K562 (cell line): ENCODE measurements at regions not wholly inside any gene's neighbourhood (a gene's known extent, or its start where the extent isn't known, plus 50 kb on each side); places are given as distances from the start of the nearest gene placed in this dataset.

ENCODE experiments used
- ATAC-seq: fragments of 200-7000 bp; cut with Tn5 transposase; 3 replicates; pipeline ENCODE4 v1.9.1; 2020; ENCODE audit warnings: moderate library complexity
- BruUV-seq: library from RNA; stranded (reverse); fragments of 400-500 nt; replicated peaks from 2 replicates; lab custom pipeline; 2021; lab: Mats Ljungman, UMichigan
- CTCF ChIA-PET: fragments of 300-600 bp; formaldehyde crosslinking; extraction: SDS; loops from one replicate; lab custom pipeline; 2021; ENCODE audit warnings: low intra/inter-chr PET ratio; lab: Yijun Ruan, JAX
- POLR2A ChIA-PET: fragments of 300-600, 350-650 bp; sonication (Branson Sonifier 250); formaldehyde crosslinking; extraction: SDS; loops from one replicate; lab custom pipeline; 2021; ENCODE audit warnings: antibody characterized with exemption, inconsistent platforms; lab: Yijun Ruan, JAX
- DNase-seq, 4 experiments: peaks; one replicate each; pipeline versions ENCODE4 v3.0.0 to v3.0.0-alpha.2; 2011 to 2018; ENCODE audit warnings: low spot score in 3 of 4, mixed read lengths in 3 of 4; ENCODE audit errors: extremely low read depth in 1 of 4
- FAIRE-seq: peaks from 2 replicates; lab custom pipeline; 2011; peaks lifted over from hg19 to GRCh38; lab: Jason Lieb, UNC
- H2AFZ ChIP-seq: 2 replicates; pipeline ENCODE4 v1.6.0; 2011; ENCODE audit warnings: low read depth, low read length, control low read depth, inconsistent platforms
- H3K27ac ChIP-seq: fragments of 200-600 bp; 3 replicates; pipeline ENCODE4 v1.8.0; 2011; ENCODE audit warnings: low read depth, mild to moderate bottlenecking, control low read depth, inconsistent platforms, low read length, moderate library complexity, mixed read lengths; ENCODE audit errors: extremely low read depth
- H3K27me3 ChIP-seq, 2 experiments: fragments of 300-600 bp in 1 of 2; 2 replicates in 1 of 2; 3 replicates in 1 of 2; pipeline versions ENCODE4 v1.6.0 to v1.8.0; 2011; ENCODE audit warnings: inconsistent platforms in 2 of 2, low read length in 2 of 2, mild to moderate bottlenecking in 1 of 2, mixed read lengths in 1 of 2, moderate library complexity in 1 of 2; ENCODE audit not compliant: control insufficient read depth in 2 of 2, insufficient read depth in 2 of 2
- H3K36me3 ChIP-seq: fragments of 300-600 bp; 3 replicates; pipeline ENCODE4 v1.8.0; 2011; ENCODE audit warnings: mild to moderate bottlenecking, low read length, inconsistent platforms; ENCODE audit not compliant: control insufficient read depth, insufficient read depth
- H3K4me1 ChIP-seq, 2 experiments: fragments of 200-600 bp in 1 of 2; replicated peaks in 1 of 2; 2 replicates in 1 of 2; 3 replicates in 1 of 2; pipeline versions ENCODE4 v1.5.1 to v1.8.0; 2011; ENCODE audit warnings: inconsistent platforms in 2 of 2, low read length in 2 of 2, mild to moderate bottlenecking in 1 of 2, mixed read lengths in 1 of 2, moderate library complexity in 1 of 2; ENCODE audit not compliant: control insufficient read depth in 2 of 2, insufficient read depth in 2 of 2
- H3K4me2 ChIP-seq: 2 replicates; pipeline ENCODE4 v1.6.1; 2011; ENCODE audit warnings: low read length, control low read depth, inconsistent platforms, mixed read lengths; ENCODE audit not compliant: insufficient read depth
- H3K4me3 ChIP-seq: fragments of 200-600 bp; sonication (generic), shearing (Covaris generic); 2 replicates; pipeline ENCODE4 v1.5.1; 2016; ENCODE audit warnings: control low read depth, inconsistent platforms
- H3K79me2 ChIP-seq: fragments of 200-600 bp; 3 replicates; pipeline ENCODE4 v1.8.0; 2011; ENCODE audit warnings: low read length, inconsistent platforms; ENCODE audit not compliant: control insufficient read depth, insufficient read depth
- H3K9ac ChIP-seq, 2 experiments: 2 replicates each; pipeline versions ENCODE4 v1.6.0 to v1.6.1; 2011; ENCODE audit warnings: low read depth in 2 of 2, low read length in 2 of 2, control low read depth in 1 of 2, inconsistent platforms in 1 of 2, mild to moderate bottlenecking in 1 of 2, mixed read lengths in 1 of 2; ENCODE audit not compliant: insufficient read depth in 1 of 2
- H3K9me1 ChIP-seq: one replicate; pipeline ENCODE4 v1.6.0; 2011; ENCODE audit warnings: inconsistent platforms, mild to moderate bottlenecking, low read length, moderate library complexity; ENCODE audit not compliant: control insufficient read depth, insufficient read depth
- H3K9me3 ChIP-seq: replicated peaks from 2 replicates; pipeline ENCODE4 v1.5.1; 2011; ENCODE audit warnings: low read depth, low read length, inconsistent platforms; ENCODE audit not compliant: control insufficient read depth, insufficient read depth
- H4K20me1 ChIP-seq: replicated peaks from 2 replicates; pipeline ENCODE4 v1.6.1; 2011; ENCODE audit warnings: low read length, inconsistent platforms, mixed read lengths; ENCODE audit not compliant: control insufficient read depth, insufficient read depth
- ATF3 ChIP-seq, 2 experiments: fragments of 450-650 bp in 1 of 2; sonication (generic) in 1 of 2; formaldehyde crosslinking in 1 of 2; IDR thresholded peaks in 1 of 2; conservative IDR thresholded peaks in 1 of 2; 2 replicates each; pipeline versions ENCODE4 v1.6.1 to v1.8.1; 2016 to 2023; ENCODE audit warnings: mild to moderate bottlenecking in 2 of 2, moderate library complexity in 2 of 2, inconsistent platforms in 1 of 2, missing genetic modification reagents in 1 of 2
- CEBPB ChIP-seq: fragments of 450-650 bp; IDR thresholded peaks from 2 replicates; pipeline ENCODE4 v1.6.1; 2016; ENCODE audit warnings: missing genetic modification characterization, missing compliant biosample characterization
- CTBP1 ChIP-seq: fragments of 450-650 bp; IDR thresholded peaks from 2 replicates; pipeline ENCODE4 v1.6.1; 2016; ENCODE audit warnings: borderline replicate concordance
- E2F5 ChIP-seq: sonication (generic); formaldehyde crosslinking; IDR thresholded peaks from 2 replicates; pipeline ENCODE4 v1.8.0; 2022; ENCODE audit warnings: mild to moderate bottlenecking, missing genetic modification reagents
- E2F6 ChIP-seq, 2 experiments: IDR thresholded peaks; 2 replicates each; pipeline ENCODE4 v1.6.1; 2011; ENCODE audit warnings: borderline replicate concordance in 1 of 2, control low read depth in 1 of 2, low read depth in 1 of 2, low read length in 1 of 2, mild to moderate bottlenecking in 1 of 2, mixed read lengths in 1 of 2, moderate library complexity in 1 of 2; ENCODE audit not compliant: insufficient read depth in 1 of 2, insufficient read length in 1 of 2, poor library complexity in 1 of 2, severe bottlenecking in 1 of 2; ENCODE audit errors: extremely low read depth in 1 of 2
- GATAD2B ChIP-seq: fragments of 450-650 bp; IDR thresholded peaks from 2 replicates; pipeline ENCODE4 v1.6.1; 2017; ENCODE audit warnings: mild to moderate bottlenecking, borderline replicate concordance
- HDAC3 ChIP-seq: fragments of 450-650 bp; IDR thresholded peaks from 2 replicates; pipeline ENCODE4 v1.6.1; 2018; ENCODE audit warnings: borderline replicate concordance, mild to moderate bottlenecking, moderate library complexity; ENCODE audit not compliant: partially characterized antibody
- HMBOX1 ChIP-seq: sonication (generic); IDR thresholded peaks from 2 replicates; pipeline ENCODE4 v1.6.1; 2016
- MITF ChIP-seq: IDR thresholded peaks from 2 replicates; pipeline ENCODE4 v1.6.1; 2014; ENCODE audit warnings: antibody characterized with exemption
- MYC ChIP-seq, 2 experiments: fragments of 250-450 bp in 1 of 2; sonication (Bioruptor Pico) in 1 of 2; IDR thresholded peaks; 2 replicates each; pipeline versions ENCODE4 v1.5.1 to v1.6.1; 2012 to 2021; ENCODE audit warnings: low read depth in 2 of 2, borderline replicate concordance in 1 of 2, improper control_type of control experiment in 1 of 2, low read length in 1 of 2, mild to moderate bottlenecking in 1 of 2, moderate library complexity in 1 of 2
- SNIP1 ChIP-seq: fragments of 450-650 bp; IDR thresholded peaks from 2 replicates; pipeline ENCODE4 v1.7.1; 2017; ENCODE audit warnings: low read depth, mild to moderate bottlenecking
- SRSF9 ChIP-seq: fragments of 200-400 bp; formaldehyde crosslinking; IDR thresholded peaks from 2 replicates; pipeline ENCODE4 v1.6.1; 2017; ENCODE audit warnings: low read depth, low read length, borderline replicate concordance
- ZNF583 ChIP-seq: fragments of 250-450 bp; sonication (Bioruptor Pico); IDR thresholded peaks from 2 replicates; pipeline ENCODE4 v1.4.0; 2020
- WGBS: fragments of 100-300 bp; shearing (Covaris generic); methylation state at CpG from one replicate; pipeline ENCODE4 v1.1.6; 2016; ENCODE audit warnings: low coverage, mixed read lengths; ENCODE audit not compliant: insufficient coverage; ENCODE audit errors: missing lambda C conversion rate; 5-methylcytosine and 5-hydroxymethylcytosine counted together
- in situ Hi-C: fragments of 300-500 bp; cut with MboI; formaldehyde crosslinking; loops from 4 replicates; pipeline ENCODE4 v1.15.0; 2018; ENCODE audit warnings: inconsistent platforms, mixed read lengths
- intact Hi-C: fragments of 100-400 bp; cut with micrococcal nuclease; formaldehyde crosslinking; loops from 2 replicates; pipeline ENCODE4 v1.14.2; 2022

- TF ChIP-seq E2F6 (IDR thresholded peaks at IDR 0.05; ENCODE audit: borderline replicate concordance in 1 of 2, extremely low read depth in 1 of 2, insufficient read depth in 1 of 2, insufficient read length in 1 of 2, low read depth in 1 of 2, low read length in 1 of 2, poor library complexity in 1 of 2, severe bottlenecking in 1 of 2) (no peak), SRSF9 (no peak), MYC (IDR thresholded peaks at IDR 0.05; ENCODE audit: low read depth, low read length) (no peak), MYC (CRISPR knock-in tag; IDR thresholded peaks at IDR 0.05; ENCODE audit: borderline replicate concordance, low read depth) (no peak), HMBOX1 (no peak)
These were observed 427.3 kb downstream of the DCDC2C start (continued) for GRCh38 chr2:4130651-4131050.

GRCh38 chr2:4134551-4135550 lies 431.5 kb downstream of the DCDC2C start:
- Histone ChIP-seq H3K9ac (no peak overlapping the region), H3K27me3 (no peaks in the 10 kb centered on the region), H3K9me1 (no peaks in the 10 kb centered on the region), H3K4me2 (no peak overlapping the region), H3K79me2 (no peaks in the 10 kb centered on the region), H4K20me1 (no peaks in the 10 kb centered on the region), H3K4me3 (no peak overlapping the region), H3K9me3 (peaks cover 5% of the 10 kb centered on the region; the same call in 1 of the 2 replicates), H2AFZ (no peak overlapping the region), H3K36me3 (no peaks in the 10 kb centered on the region), H3K4me1 (no peaks in the 10 kb centered on the region), H3K27ac (no peak overlapping the region)
- FAIRE-seq (no peak), DNase-seq (no peak), ATAC-seq (no peak)
- BruUV-seq = no TSS peak
- ChIA-PET POLR2A (no interaction called here), CTCF (no interaction called here)
- intact Hi-C loops (no loop called here), in situ Hi-C loops (no loop called here)
- 3% methylated on average over 8 of the region's 8 CpGs for WGBS
- no peak for TF ChIP-seq MITF
- TF ChIP-seq CEBPB (tag) = no peak
- TF ChIP-seq HDAC3 = no peak
- no peak for TF ChIP-seq SNIP1
- TF ChIP-seq ZNF583 (CRISPR knock-in tag) = no peak
- TF ChIP-seq E2F5 (CRISPR knock-in tag) = no peak
- TF ChIP-seq ATF3 (IDR thresholded peaks at IDR 0.05) = no peak
- no peak for TF ChIP-seq ATF3 (CRISPR knock-in tag; conservative IDR thresholded peaks at IDR 0.05)
- TF ChIP-seq CTBP1 = no peak
- TF ChIP-seq GATAD2B = no peak
